Stomach (tissue), 4 donors: ENCODE measurements at regions not wholly inside any gene's neighbourhood (a gene's known extent, or its start where the extent isn't known, plus 50 kb on each side); places are given as distances from the start of the nearest gene placed in this dataset.

Experiments used
- POLR2A ChIP-seq, 4 donors: fragments of 450-650 bp; IDR thresholded peaks; one replicate each; pipeline ENCODE4 v1.6.1; 2016; ENCODE audit warnings: antibody characterized with exemption in 4 of 4, control low read depth in 2 of 4, mild to moderate bottlenecking in 1 of 4, moderate library complexity in 1 of 4
- POLR2AphosphoS5 ChIP-seq, 3 donors: sonication (generic); formaldehyde crosslinking; IDR thresholded peaks; one replicate each; pipeline ENCODE4 v1.6.1; 2016; ENCODE audit warnings: antibody characterized with exemption in 3 of 3
- TF ChIP-seq, protein P1 (sequence below), 7 experiments: fragments of 450-650 bp in 4 of 7; fragments of 200-600 bp in 3 of 7; sonication (generic) in 3 of 7; IDR thresholded peaks; one replicate each; pipeline ENCODE4 v1.5.1; 2016 to 2019; ENCODE audit warnings: antibody characterized with exemption in 7 of 7, control low read depth in 2 of 7, mild to moderate bottlenecking in 1 of 7

DNA sequence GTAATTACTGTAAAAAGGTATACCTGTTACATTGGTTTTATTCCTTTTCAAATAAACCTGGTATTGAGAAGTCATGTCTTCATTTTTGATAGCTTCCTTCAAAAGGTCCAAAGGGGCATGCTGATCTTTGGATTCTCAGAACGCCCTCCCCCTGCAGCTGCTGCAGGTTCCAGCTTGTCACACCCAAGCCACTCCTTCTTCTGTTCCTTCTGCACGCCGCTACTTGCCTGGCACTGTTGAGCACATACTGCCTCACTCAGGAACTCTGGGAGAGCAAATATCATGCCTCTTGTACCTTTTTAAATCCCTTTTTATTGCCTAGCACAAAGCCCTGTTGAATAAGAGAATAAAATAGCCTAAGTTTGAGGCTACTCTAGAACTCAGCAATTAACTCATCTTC lies 136.9 kb downstream of the BARHL2 start:
- no peak for TF ChIP-seq POLR2AphosphoS5 (IDR thresholded peaks at IDR 0.05)
- TF ChIP-seq, protein P1, sequence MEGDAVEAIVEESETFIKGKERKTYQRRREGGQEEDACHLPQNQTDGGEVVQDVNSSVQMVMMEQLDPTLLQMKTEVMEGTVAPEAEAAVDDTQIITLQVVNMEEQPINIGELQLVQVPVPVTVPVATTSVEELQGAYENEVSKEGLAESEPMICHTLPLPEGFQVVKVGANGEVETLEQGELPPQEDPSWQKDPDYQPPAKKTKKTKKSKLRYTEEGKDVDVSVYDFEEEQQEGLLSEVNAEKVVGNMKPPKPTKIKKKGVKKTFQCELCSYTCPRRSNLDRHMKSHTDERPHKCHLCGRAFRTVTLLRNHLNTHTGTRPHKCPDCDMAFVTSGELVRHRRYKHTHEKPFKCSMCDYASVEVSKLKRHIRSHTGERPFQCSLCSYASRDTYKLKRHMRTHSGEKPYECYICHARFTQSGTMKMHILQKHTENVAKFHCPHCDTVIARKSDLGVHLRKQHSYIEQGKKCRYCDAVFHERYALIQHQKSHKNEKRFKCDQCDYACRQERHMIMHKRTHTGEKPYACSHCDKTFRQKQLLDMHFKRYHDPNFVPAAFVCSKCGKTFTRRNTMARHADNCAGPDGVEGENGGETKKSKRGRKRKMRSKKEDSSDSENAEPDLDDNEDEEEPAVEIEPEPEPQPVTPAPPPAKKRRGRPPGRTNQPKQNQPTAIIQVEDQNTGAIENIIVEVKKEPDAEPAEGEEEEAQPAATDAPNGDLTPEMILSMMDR (IDR thresholded peaks at IDR 0.05), result no peak
- no peak for TF ChIP-seq POLR2A (IDR thresholded peaks at IDR 0.05)
